Uterus (tissue), 2 donors: ENCODE measurements at regions not wholly inside any gene's neighbourhood (a gene's known extent, or its start where the extent isn't known, plus 50 kb on each side); places are given as distances from the start of the nearest gene placed in this dataset.

Experiments
- POLR2A ChIP-seq, 2 donors: fragments of 450-650 bp; IDR thresholded peaks; one replicate each; pipeline ENCODE4 v1.6.1; 2016; ENCODE audit warnings: antibody characterized with exemption in 2 of 2, mild to moderate bottlenecking in 1 of 2, moderate library complexity in 1 of 2
- TF ChIP-seq, protein P1 (sequence below), 4 experiments: fragments of 200-600 bp in 2 of 4; fragments of 450-650 bp in 2 of 4; sonication (generic) in 2 of 4; IDR thresholded peaks; one replicate each; pipeline ENCODE4 v1.5.1; 2016 to 2019; ENCODE audit warnings: antibody characterized with exemption in 4 of 4, mild to moderate bottlenecking in 2 of 4, moderate library complexity in 1 of 4

GRCh38 chr12:60107992-60108391 is 512.2 kb downstream of the SLC16A7 start:
- TF ChIP-seq, protein P1, sequence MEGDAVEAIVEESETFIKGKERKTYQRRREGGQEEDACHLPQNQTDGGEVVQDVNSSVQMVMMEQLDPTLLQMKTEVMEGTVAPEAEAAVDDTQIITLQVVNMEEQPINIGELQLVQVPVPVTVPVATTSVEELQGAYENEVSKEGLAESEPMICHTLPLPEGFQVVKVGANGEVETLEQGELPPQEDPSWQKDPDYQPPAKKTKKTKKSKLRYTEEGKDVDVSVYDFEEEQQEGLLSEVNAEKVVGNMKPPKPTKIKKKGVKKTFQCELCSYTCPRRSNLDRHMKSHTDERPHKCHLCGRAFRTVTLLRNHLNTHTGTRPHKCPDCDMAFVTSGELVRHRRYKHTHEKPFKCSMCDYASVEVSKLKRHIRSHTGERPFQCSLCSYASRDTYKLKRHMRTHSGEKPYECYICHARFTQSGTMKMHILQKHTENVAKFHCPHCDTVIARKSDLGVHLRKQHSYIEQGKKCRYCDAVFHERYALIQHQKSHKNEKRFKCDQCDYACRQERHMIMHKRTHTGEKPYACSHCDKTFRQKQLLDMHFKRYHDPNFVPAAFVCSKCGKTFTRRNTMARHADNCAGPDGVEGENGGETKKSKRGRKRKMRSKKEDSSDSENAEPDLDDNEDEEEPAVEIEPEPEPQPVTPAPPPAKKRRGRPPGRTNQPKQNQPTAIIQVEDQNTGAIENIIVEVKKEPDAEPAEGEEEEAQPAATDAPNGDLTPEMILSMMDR (IDR thresholded peaks at IDR 0.05) = no peak
- no peak for TF ChIP-seq POLR2A (IDR thresholded peaks at IDR 0.05)
